Skin of body (tissue), 1 donor: ENCODE measurements at regions not wholly inside any gene's neighbourhood (a gene's known extent, or its start where the extent isn't known, plus 50 kb on each side); places are given as distances from the start of the nearest gene placed in this dataset.

Experiments
- DNase-seq: peaks from one replicate; lab custom pipeline; 2025; lab: John Stamatoyannopoulos, UW

DNA sequence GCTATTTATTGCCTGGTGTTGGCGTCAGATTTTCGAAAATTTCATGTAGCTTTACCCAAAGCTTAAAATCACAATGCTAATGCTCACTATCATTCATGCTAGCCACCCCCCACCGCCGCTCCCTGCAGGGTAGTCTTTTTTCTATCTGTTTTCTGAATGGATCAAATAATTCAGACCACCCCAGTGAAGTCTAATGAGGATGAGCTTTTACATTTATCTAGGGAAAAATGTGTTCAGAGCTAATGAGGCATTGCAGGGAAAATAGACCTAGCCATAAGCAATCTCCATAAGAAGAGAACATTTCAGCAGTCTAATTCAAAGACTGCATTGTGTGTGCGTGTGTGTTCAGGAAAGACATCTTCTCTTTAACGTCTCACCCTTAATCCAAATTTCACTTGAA is 533.0 kb upstream of the PRMT6 start:
- no peak for DNase-seq

DNA sequence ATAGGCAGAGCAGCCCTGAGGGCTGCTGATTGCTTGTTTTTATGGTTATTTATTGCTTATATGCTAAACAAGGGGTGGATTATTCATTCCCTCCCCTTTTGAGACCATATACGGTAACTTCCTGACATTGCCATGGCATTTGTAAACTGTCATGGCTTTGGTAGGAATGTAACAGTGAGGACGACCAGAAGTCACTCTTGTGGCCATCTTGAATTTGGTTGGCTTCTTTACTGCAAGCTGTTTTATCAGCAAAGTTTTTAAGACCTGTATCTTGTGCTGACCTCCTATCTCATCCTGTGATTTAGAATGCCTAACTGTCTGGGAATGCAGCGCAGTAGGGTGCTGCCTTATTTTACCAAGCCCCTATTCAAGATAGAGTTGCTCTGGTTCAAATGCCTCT is 531.8 kb upstream of the PRMT6 start:
- DNase-seq: no peak

DNA sequence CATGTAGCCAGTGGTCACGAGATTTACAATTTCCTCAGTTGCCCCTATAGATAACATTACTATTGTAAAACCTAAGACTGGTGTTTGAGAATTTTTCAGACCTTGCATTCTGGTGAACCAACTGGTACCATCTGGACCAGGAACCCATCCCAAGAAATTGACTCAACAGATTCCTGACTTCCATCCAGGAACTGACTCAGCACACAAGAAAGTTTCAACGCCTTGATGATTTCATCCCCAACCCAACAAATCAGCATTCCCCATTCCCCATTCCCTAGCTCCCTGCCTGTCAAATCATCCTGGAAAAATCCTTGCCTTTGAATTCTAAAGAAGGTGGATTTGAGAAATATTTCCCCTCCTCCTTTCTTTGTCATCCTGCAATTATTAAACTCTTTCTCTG is 529.8 kb upstream of the PRMT6 start:
- no peak for DNase-seq

DNA sequence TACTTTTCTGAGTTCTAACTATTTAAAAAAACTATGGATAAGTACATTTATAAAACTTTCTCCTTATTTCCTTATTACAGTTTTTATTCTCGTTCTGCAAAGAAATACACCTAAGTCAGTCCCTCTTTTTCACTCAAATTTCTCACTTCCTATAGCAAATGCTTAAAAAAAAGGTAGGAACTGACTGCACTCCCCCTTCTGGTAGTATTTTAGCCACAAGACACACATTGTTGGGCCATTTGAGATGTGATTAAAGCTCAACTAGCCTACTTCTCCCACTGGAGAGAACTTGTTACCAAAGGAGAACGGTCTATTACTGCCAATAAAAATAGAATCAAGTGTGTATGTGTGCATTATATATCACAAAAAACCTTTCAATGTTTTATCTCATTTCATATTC is 521.9 kb upstream of the PRMT6 start:
- no peak for DNase-seq

DNA sequence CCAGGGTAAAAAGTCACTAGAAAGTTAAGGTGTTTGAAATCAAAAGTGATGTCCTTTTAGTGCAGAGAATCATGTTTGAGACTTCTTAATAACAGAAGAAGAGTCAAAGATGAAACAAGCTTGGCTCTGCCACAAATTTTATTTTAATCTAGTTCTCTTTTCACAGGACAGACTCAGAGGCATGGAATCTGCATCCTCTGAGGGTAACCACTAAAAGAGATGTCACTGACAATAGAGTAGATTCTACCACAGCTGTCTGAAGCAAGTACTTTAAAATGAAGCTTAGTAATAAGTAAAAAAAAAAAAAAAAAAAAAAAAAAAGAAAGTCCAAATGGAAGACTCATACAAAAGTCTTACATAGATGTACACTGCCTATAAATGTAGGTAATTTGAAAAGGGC is 519.7 kb upstream of the PRMT6 start:
- no peak for DNase-seq

DNA sequence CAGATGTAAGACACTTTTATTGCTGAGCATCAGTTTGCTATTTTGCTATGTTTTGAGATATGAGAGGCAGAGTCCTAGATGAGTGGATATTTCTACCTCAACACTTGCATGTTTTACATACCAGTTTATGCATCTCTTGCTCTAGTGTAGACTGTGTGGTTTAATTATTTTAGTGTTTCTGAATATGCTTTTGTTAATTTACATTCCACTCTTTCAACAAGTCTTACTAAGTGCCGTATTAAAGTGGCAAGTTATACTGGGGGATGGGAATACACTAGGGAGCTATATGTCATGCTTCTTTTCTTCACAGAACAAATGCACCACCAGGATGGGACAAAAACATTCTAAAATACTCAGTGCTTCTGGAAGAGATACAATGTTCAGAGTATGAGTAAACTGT is 507.7 kb upstream of the PRMT6 start:
- DNase-seq: no peak

DNA sequence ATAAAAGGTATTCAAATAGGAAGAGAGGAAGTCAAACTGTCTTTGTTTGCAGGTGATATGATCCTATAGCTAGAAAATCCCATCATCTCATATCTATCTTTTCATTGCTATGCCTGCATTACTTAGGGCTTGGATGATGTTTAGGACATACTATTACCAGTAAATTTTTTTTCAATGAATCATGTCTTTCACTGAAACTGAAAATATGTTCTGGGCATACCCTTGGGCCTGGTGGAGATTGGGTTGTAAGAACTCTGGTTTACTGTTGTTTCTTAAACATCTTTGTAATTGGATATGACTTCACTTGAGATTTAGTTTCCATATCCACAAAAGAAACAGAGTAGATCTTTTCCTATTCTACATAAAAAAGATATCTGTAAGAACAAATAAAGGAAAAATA is 502.2 kb upstream of the PRMT6 start:
- DNase-seq: no peak

DNA sequence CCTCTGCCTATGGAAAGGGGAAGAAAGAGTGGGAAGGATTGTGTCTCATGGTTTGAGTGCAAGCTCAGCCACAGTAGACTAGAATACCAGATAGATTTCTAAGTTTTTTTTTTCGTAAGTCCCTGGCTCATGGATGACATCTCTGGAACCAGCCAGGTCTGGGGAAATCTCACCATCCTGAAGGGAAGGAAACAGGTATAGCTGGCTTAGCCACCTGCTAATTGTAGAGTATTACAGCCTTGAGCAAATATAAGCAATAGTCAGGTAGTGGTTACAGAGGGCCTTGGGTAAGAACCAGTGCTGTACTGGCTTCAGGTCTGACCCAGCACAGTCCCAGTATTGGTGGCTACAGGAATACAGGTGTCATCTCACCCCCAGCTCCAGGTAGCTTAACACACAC is 500.9 kb upstream of the PRMT6 start:
- no peak for DNase-seq

DNA sequence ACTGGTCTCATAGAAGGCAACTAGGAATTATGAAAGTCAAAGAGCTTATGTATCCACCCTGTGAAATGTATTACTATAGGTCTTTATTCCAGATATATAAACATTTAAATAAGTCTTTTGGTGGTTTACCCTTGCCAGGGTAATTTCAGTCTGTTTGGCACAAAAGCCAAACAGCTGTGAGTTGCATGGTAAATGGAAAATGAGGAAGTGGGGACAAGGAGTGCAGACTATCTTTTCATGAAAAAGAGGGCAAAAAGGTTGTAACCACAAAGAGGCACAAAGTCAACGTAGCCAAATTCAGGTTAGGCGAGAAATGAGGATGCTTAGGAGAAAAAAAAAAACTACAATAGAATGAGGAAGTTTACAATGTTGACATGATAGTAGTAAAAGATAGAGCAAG is 492.3 kb upstream of the PRMT6 start:
- no peak for DNase-seq

DNA sequence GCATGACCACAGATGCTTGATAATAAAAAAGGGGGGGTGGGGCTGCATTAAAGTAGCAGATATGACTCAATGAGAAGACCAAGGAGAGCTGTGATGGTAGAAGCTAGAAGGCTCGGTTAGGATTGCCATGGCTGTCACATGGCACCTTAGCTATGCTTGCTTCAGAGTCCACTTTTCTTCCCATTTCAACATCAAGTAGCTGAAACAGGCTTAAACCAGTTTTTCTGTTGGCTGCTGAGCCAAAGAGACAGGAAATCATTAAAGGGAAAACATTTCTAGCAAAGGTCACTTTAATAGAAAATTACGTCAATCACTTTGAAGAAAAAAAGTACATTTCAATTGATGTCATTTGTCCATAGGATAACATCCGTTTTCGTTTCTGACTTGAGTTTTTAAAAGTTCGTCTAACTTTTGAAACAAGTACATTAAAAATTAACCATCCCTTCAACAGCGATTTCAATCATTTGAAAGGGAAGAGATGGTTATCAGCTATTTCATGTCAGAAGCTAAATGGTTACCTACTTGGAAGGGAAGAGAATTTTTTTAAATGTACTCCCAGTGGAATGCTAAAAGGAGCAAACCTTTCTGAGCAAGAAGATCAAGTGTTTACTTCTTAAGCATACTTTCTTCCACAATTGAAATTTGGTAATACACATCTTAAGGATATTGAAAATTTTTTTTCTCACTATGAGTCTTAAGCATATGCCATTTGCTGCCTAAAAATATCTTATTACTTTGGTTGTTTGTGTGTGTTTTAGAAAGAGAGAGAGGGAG is 488.1 kb upstream of the PRMT6 start:
- DNase-seq: no peak

DNA sequence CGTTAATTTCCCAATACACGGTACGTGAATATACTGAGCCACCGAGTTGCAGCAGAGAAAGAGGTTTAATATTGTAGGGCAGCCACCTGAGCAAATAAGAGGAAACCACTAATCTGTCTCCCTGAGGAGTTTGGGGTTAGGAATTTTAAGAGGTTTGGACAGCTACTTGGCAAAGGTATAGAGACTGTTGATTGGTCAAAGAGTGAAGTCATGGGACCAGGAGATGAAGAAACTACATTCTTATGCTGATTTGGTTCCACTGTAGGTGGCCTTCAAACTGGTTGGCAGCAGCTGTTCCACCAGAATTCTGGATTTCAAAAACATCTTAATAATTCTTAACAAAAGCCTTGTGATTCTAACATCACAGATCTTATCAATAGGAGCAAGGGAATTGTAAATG is 485.4 kb upstream of the PRMT6 start:
- DNase-seq: no peak

DNA sequence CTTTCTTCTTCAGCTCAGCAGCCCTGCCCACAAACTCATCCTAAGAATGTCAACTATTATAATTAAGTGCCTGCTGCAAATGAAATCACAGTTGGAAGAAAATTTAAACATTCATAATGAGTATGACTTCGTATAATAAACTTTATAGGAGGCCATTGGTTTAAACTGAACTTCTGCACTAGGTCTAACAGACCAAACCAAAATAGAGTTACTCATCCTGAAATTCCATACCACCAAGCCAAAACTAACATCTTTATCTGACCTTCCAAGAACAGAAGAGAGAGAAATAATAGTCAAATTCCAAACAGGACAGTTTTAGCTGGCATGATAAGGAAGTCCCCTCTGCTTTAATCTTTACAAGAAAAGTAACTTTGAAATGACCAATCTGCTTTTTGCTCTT is 472.4 kb upstream of the PRMT6 start:
- no peak for DNase-seq

DNA sequence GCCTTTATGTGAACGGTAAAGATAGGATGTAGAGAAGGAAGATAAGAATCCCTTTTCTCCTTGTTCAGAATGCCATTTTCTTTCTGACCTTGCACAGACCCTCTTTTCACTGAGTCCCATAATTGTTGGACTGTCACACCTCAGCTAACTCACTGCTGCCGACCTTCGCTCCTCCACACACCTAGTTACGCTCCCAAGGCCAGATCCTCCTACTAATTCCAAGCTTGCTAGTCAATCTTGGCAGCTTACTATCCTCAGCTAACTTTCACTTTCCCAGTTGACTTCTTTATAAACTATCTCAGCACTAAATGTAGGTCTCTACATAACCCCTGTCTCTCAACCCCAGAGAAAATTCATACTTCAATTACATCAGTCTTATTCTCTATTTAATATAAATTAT is 471.8 kb upstream of the PRMT6 start:
- DNase-seq: no peak

DNA sequence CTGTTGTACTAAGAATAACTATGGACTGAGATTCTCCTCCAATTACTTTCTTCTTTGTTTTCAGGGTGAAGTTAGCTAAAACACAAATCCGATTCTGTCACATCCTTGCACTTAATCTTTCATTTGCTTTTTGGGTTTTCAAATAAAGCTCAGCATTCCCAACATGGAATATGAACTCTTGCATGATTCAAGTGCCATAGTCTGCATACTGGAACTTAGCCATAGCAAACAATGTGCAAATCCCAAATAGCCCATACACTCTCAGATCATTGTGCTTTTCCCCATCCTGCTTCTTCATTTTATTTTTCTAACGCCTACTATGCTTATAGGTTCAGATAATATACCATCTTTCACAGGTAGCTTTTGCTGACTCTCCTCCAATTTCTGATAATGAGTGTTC is 455.8 kb upstream of the PRMT6 start:
- DNase-seq: no peak

DNA sequence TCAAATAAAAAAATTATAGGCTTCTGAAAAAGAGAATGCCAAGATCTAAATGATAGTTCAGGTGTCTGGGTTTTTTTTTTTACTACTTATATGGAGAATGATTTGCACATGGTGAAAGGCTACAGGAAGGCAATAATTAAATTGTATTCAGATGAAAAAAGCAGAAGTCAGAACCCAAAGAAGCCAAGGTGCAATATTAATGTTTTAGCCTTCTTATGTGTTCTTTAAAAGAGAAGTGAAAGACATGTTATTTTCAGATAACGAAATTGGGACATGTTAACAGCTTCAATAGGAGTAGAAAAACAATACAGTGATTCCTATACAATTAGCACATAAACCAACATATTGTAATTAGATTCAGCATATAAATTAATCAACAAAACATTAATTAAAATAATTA is 452.9 kb upstream of the PRMT6 start:
- no peak for DNase-seq

DNA sequence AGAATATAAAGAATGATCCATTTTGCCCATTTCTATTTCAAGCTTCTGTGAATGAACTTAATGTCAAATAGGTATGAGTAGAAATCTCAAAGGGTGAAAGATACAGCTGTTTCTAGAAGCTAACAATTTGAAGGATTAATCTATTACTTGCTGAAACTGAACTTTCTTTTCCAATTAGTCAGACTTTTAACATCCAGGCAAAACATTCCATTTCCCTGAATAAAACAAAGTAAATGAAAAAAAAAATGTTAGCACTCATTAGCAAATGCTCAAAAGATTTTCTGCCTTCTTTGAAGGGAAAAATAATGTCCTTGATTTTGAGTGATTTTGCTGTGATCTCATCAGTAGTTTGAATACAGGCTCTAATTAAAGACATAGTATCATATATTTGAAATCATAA is 447.6 kb upstream of the PRMT6 start:
- DNase-seq: no peak

DNA sequence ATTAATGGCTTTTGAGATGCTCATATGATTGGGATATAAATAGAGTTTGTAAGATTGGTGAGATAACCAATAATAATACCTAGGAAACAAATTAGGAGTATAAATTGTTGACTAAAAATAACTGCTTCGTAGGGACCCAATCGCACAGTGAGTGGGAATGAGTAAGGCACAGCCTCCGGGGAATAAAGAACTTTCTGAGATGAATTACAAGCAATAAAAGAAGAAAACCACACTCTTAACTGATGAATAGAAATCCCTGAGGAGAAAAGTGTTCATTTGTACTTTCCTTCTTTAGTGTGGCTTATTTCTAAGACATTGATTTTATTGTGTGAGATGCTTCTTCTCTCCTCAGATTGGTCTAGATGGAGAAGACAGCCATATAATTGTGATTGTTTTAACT is 443.4 kb upstream of the PRMT6 start:
- DNase-seq: no peak

DNA sequence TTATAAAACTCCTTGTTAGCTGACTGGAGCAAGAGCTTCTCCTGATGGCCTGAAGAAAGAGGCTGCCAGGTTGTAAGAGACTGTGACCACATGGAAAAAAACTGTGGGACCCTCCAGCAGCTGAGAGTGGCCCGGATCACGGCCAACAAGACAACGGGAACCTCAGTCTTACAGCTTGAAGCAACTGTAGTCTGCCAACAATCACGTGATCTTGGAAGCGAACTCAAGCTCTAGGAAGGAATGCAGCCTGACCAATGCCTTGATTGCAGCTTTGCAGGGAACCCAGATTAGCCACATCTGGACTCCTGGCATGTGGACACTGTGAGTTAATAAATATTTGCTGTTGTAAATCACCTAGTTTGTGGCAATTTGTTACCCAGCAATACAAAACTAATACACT is 442.6 kb upstream of the PRMT6 start:
- no peak for DNase-seq

DNA sequence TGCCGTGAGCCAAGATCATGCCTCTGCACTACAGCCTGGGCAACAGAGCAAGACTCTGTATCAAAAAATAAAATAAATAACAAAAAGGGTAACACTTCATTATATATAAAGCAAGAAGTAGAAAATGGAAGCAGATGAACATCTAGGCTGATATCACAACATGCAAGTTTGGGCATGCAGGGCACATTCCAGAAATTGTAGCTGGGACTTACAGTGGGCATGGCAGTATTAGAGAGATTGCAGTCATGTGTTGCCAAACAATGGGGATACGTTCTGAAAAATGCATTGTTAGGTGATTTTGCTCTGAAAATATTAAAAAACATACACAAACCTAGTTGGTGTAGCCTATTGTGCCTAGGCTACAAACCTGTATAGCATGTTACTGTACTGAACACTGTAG is 441.0 kb upstream of the PRMT6 start:
- no peak for DNase-seq

DNA sequence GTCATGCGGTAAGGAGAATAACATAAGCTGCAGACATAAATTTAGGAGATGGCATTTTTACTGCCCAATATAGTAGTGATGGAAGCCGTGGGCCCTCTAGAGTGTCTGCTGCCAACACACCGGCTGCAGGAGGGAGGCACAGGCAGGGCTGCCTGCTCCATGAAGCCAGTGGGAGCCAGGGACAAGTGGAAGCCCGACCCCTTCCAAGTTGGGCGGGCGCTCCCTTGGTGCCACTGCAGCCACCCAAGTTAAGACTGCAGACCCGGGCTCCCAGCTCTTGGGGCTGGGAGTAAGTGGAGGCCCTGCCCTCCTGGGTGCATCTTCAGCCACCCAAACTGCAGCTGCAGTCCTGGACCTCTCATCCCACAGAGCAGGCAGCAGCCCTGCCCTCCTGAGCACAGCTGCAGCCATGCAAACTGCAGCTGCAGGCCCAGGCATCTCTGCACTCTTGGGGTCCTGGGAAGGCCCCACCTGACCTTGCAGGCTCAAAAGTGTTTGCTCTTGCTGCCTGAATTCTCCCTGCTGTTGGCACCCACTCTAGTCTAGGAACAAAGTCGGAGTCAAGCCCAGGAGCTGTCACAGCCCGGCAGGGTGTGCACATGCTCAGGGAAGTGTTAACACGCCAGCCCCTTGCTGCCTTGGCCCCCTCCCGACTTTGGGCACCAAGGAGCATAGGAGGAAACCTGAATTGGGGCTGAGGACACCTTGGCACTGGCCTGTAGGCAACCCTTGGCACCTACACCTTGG is 437.2 kb upstream of the PRMT6 start:
- no peak for DNase-seq

DNA sequence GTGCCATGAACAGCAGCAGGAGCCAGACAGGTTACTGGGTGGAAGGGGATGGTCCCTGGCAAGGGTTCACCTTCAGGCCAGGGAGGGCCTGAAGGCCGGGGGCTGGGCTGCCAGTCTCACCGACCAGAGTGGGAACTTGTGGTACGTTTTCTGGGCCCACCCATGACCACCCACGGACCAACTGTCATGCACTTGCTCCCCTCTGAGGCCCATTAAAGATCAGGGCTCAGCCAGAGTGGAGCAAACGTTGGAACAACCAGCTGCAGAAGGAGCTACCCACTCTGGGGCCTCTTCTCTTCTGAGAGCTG is 436.7 kb upstream of the PRMT6 start:
- no peak for DNase-seq

DNA sequence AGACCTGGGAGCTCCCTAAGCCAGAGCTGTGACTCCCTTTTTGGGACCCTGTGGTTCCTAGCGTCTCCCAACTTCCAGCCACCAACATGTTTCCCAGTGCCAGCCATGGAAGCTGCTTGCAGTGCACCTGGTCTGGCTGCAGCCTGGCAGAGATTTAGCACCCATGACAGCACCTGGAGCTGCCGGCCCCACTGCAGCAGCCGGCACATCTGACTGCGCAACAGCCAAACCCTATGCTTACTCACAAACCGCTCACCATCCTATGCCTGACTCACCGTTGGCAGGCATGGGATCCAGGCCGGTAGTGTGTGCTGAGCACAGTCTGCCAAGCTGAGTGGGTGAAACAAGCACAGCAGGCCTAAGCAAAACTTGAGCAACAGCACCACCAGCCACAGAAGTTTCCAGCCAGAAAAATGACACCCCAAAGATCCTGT is 435.9 kb upstream of the PRMT6 start:
- DNase-seq: no peak

DNA sequence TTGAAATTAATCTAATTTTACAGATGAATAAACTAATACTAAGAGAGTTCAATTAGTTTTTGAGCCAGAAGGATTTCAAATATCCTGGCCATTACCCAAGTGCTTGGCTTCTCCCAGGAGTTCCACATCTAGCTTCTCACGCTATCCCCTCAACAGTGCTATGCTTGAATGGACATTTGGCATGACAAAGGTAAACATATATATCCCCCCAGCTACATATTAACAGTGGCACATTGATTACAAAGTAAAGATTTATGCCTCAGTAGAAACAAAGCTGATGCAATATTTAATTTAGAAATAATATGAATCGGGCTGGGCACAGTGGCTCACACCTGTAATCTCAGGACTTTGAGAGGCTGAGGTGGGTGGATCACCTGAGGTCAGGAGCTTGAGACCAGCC is 434.6 kb upstream of the PRMT6 start:
- no peak for DNase-seq

DNA sequence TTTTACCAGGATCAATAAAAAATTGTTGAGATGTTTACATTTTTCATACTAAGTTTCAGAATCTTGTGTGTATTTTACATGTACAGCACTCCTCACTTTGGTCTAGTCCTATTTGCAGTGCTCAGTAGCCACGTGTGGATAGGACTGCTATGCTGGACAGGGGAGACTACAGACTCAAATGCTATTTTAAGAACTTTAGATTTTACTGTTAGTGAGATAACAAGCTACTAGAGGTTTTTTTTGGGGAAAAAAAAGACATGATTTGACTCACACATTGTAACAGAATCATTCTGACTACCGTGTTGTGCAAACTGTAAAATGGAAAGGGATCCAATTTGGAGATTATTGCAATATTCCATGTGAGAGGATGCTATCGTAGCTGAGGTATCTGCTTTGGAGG is 418.9 kb upstream of the PRMT6 start:
- DNase-seq: no peak
